ENCODE measurements at regions not wholly inside any gene's neighbourhood (a gene's known extent, or its start where the extent isn't known, plus 50 kb on each side); places are given as distances from the start of the nearest gene placed in this dataset.

GRCh38 chr7:25569765-25570164 is 341.5 kb upstream of the NPVF start:
- TF ChIP-seq CTCF (IDR thresholded peaks at IDR 0.05), result no peak
- no peak for TF ChIP-seq POLR2A (IDR thresholded peaks at IDR 0.05; ENCODE audit: low read depth)
